GM23248 (cell line): ENCODE measurements at regions not wholly inside any gene's neighbourhood (a gene's known extent, or its start where the extent isn't known, plus 50 kb on each side); places are given as distances from the start of the nearest gene placed in this dataset.

Source experiments
- EZH2 ChIP-seq: fragments of 200-600 bp; sonication (generic); IDR thresholded peaks from 2 replicates; pipeline ENCODE4 v1.6.1; 2018; ENCODE audit warnings: antibody characterized with exemption, mild to moderate bottlenecking; ENCODE audit not compliant: insufficient read depth, poor library complexity, severe bottlenecking
- EZH2phosphoT487 ChIP-seq: fragments of 200-600 bp; sonication (generic); IDR thresholded peaks from 2 replicates; pipeline ENCODE4 v1.6.1; 2018; ENCODE audit warnings: antibody characterized with exemption, moderate library complexity, mild to moderate bottlenecking, low read depth; ENCODE audit not compliant: insufficient read depth

DNA sequence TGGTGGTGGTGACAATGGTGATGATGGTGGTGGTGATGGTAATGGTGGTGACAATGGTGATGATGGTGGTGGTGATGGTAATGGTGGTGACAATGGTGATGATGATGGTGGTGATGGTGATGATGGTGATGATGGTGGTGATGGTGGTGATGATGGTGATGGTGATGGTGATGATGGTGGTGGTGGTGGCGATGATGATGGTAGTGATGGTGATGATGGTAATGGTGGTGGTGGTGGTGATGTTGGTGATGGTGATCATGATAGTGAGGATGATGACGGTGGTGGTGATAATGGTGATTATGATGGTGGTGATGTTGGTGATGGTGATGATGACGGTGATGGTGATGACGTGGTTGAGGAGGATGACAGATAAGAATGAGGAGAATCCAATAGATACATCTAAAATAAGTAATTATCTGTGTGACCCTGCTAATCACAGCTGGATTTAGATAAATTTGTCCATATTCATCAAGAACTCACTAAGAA is 170.7 kb upstream of the SFSWAP start:
- no peak for TF ChIP-seq EZH2phosphoT487
- TF ChIP-seq EZH2 = no peak
